Hematopoietic multipotent progenitor cell treated with erythropoietin and hydrocortisone succinate and interleukin-3 and kit ligand, for 8 days (in vitro differentiated cells): ENCODE measurements at regions not wholly inside any gene's neighbourhood (a gene's known extent, or its start where the extent isn't known, plus 50 kb on each side); places are given as distances from the start of the nearest gene placed in this dataset.
"Not testable (repeated sequence)": the region's sequence is repeated elsewhere in the genome, so short reads cannot be mapped to it uniquely, and the experiment has no call there.

Experiments
- DNase-seq: peaks from one replicate; pipeline ENCODE4 v3.0.0-alpha.2; 2015

DNA sequence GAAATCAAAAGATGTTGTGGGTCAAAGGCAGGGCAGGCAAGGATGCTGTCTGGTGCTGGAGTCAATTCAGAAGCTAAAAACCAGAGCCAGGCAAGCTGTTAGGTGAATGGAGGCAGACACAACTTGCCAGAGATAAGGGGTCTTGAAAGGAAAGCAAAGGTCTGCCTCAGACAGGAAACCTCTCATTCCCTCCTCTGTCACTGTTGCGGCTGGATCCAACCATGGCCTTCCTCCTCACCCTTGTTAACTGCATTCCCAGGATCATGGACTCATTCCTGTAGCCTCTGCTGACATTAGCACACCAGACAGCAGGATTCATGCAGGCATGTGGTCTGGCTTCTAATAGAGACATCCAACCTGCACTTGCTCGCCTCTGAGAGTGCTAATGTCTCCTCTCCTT, 186.7 kb upstream of the HS3ST3A1 start:
- no peak for DNase-seq

- no peak for DNase-seq
Measured at GRCh38 chr17:13792314-13792713, 190.6 kb upstream of the HS3ST3A1 start.

DNA sequence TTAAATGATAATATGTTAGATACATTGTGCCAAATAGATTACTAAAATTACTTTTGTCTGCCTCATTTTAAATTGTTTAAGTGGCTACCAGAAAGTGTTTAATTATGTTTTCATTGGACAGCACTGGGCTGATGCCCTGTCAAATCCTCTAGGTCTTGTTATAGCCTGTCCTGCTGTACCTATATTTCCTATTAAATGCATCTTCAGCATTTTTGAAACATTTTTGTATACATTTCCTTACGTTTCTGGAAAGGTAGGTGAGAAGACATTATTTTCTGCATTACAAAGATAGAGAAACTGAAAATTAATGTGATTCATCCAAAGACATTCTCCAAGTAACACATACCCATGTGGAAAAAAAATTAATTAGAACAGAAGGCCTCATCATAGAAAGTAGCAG, 192.2 kb upstream of the HS3ST3A1 start:
- no peak for DNase-seq

GRCh38 chr17:13797863-13798262, 196.1 kb upstream of the HS3ST3A1 start:
- no peak for DNase-seq

- peak; percentile 34 for DNase-seq
Measured at GRCh38 chr17:13806092-13806491, 204.4 kb upstream of the HS3ST3A1 start.

- DNase-seq, result no peak
Measured at GRCh38 chr17:13807103-13807502, 205.4 kb upstream of the HS3ST3A1 start.

- no peak for DNase-seq
Measured at GRCh38 chr17:13812350-13812749, 210.6 kb upstream of the HS3ST3A1 start.

DNA sequence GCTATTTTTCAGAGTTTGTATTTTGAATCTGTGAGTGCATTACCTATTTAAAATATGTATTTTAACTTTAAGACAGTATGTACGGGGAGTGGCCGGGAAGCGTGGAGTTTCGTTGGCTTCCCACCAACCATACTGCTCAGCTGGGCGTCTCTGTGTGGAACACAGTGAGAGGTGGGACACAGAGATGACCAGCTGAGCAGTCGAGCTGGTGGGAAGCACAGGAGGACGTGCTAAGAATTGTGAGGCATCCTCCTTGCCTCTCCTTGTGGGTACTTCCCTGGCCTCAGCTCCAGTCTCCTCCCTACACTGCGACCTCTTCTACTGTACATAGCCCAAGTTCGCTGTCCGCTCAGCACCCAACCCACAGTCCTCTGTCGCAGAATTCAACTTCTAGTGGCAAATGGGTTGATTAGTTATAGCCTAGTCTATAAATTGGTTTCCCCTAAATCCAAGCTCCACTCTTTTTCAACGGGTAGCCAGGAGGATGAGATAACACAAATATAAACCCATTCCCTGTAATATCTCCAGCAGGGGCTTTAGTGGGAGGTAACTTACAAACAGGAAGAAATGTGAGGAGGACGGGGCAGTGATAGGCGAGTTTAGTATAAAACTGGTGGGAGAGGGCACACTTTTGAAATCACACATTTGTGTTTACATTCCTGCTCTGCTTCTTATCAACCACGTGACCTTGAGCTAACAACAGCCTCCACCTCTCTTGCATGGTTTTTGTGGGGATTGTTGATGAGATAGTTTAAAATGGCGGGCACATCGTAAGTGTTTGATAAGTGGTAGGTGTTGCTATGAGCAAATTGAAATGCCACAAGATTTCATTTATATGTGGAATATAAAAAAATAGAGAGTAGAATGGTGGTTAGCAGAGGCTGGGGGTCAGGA, 211.9 kb upstream of the HS3ST3A1 start:
- no peak for DNase-seq

- no peak for DNase-seq
Measured at GRCh38 chr17:13822700-13823099, 221.0 kb upstream of the HS3ST3A1 start.

DNA sequence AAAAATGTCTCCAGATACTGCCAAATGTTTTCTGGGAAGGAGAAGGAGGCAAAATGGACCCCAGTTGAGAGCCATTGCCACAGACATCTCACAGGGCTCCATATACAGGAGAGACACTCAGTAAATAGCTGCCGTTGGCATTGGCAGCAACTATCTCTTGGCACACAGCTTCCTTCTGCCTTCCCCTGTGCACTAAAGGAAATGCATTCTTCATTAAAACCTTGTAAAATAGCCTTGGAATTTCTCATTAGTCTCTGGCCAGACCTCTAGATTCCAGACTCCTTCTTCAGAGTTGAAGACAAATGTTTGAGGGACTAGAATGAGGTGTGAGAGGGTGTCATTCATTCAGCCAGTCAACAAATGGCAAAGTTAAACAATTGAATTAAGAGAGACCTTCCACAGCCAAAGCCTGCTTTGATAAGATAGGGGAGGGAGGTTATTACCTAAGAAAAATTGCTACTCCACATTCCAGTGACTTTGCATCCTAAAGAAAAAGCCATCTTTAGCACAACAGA, 223.9 kb upstream of the HS3ST3A1 start:
- no peak for DNase-seq

DNA sequence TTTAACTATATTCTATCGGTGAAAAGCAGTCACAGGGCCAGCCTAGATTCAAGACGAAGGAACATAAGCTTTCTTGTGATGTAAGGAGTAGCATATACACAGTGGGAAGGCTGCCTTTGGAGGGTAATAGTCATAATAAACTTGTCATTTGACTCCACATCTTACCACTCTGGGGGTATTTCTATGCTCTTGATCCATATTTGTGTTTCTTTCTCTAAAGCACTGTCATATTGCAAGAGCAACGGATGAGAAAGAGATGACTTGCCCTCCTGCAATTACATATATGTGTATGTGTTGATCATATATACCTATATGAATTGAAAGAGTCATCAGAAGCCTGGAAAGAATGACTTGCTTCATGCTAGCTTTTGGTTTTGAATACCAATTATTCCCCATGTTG, 225.4 kb upstream of the HS3ST3A1 start:
- DNase-seq, result no peak

DNA sequence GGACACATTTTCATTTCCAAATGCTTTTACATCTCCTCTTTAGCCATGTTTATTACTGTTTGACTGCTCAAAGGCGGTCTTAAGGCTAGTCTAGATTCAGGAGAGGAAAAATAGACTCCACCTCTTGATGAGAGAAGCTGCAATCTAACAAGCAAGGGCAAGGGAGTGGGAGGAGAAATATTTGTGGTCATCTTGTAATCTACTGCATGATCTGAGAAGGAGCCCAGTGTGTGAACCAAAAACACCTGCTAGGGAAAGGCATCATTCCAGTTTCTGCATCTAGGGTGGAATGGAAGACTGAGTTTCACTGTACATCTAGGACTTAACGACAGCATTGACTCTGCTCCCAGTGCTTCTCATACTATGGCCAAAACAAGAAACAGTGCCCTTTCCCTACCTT, 232.2 kb upstream of the HS3ST3A1 start:
- no peak for DNase-seq

DNA sequence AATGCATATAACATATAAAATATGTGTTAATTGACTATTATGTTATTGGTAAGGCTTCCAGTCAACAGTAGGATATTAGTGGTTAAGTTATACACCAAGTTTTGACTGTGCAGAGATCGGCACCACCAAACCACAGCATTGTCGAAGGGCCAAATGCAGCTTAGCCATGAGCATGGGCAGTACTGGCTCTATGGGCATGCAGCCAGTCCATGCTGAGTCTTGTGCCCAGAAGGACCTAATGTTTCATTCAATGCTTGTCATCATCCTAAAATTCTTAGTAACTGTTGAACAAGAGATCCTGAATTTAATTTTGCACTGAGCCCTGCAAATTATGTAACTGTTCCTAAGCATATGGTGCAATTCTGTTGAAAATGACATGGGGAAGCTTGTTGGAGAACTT, 233.4 kb upstream of the HS3ST3A1 start:
- no peak for DNase-seq

DNA sequence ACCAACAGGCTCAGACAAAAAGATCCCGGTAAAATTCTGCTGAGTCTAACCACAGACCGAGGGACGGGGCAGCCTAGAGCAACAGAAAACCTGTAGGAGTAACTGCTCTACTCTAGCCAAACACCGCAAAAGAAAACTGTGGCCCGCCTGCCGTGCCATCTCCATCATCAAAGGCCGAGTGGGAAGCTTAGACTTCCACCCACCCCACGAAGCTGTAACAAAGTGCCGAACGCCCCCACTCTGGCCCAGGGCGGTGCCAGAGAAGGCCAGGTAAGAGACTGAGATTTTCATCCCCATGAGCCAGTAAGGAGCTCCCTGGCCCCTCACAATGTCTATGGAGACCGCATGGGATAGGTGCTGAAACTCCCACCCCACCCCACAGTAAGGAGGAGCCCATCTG, 231.9 kb upstream of the COX10 start:
- no peak for DNase-seq

DNA sequence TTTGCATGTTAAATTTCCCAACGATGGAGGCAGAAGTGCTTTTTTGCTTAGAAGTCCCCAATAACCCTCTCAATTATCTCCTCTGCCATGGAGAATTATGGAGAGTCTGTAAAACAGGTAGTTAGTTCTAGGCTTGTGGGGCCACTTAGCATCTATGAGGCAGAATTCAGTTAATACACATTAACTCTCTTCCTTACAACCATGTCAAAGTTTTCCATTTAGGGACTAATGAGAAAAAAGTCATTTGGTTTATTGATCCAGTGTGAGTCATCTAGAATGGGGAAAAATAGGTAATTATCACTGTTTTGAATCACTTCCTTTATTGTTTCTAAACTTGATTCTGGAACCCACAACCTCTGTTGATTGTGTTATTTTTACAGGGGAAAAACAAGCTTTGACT, 229.1 kb upstream of the COX10 start:
- DNase-seq, result no peak

- DNase-seq, result no peak
Measured at GRCh38 chr17:13843862-13844635, 225.3 kb upstream of the COX10 start.

GRCh38 chr17:13851889-13852288, 217.4 kb upstream of the COX10 start:
- no peak for DNase-seq

- not testable (repeated sequence) for DNase-seq
Measured at GRCh38 chr17:13855730-13856129, 213.6 kb upstream of the COX10 start.

- no peak for DNase-seq
Measured at GRCh38 chr17:13862346-13862745, 207.0 kb upstream of the COX10 start.

GRCh38 chr17:13863436-13863835, 205.9 kb upstream of the COX10 start:
- no peak for DNase-seq

DNA sequence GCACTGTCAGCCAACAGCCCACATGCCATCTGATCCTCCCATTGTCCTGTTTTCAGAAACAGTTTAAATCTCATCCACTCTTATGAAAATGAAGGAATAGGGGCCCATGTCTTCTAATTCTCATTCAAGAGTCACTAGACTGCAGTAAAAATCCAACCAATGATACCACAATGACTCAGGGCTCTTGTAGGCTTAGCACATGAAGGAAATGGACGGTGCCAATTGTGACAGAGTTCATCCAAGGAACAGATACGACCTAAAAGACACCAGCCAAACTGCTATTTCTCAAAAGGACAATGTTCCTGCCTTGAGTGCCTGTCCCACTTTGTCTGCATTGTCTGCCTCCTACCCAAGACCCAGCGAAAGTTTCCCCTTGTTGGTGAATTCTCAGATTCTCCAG, 204.8 kb upstream of the COX10 start:
- DNase-seq, result no peak

DNA sequence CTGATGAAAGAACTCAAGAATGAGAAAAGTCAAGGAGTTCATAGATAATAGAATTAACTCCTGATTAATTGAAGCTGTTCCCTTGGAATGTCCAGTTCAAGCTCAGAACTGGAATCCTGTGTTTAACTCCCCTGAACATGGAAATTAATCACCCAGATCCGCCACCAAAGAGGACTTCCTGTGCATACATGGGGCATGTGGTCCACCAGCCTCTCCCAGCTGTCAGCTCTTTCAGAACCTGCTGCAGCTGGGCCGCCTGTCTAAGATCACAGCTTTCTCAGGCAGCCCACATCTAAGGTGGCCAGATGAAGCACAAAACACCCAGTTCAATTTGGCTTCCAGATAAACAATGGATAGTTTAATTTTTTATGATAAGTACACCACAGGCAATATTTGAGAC, 203.7 kb upstream of the COX10 start:
- no peak for DNase-seq

DNA sequence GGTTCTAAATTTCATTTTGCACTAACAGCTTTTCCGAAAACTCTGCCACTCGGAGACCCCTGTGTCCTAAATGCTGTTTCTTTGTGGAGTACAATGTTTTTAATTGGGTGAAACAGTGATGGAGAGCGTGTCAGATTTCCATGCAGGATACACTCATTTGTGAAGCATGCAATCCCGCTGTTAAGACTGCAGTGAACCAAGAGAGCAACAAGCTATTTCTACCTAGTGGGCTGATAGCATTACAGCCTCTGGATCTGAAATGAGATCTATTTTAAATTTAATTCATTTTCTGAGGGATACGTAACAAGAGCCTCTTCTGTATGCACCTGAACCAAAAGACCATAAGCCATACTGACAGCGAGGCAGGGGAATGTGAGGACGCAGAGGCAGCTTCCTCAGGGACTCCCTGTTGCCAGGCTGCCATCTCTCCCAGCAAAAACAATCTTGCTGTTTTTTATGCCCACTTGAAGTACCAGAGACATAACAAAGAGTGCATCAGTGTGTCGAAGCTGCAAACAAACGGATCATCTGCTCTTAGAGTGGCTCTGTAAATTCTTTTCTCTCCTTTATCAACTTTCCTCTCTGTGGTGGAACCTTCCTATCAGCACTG, 199.9 kb upstream of the COX10 start:
- no peak for DNase-seq

- no peak for DNase-seq
Measured at GRCh38 chr17:13871261-13871660, 198.0 kb upstream of the COX10 start.
